KMS-11 (cell line): ENCODE measurements at regions not wholly inside any gene's neighbourhood (a gene's known extent, or its start where the extent isn't known, plus 50 kb on each side); places are given as distances from the start of the nearest gene placed in this dataset.

Experiments
- H2AFZ ChIP-seq: fragments of 200-600 bp; sonication (generic); 2 replicates; pipeline ENCODE4 v1.6.1; 2016; ENCODE audit warnings: antibody characterized with exemption, mixed run types, low read depth
- H3K27ac ChIP-seq: fragments of 200-600 bp; sonication (generic); 2 replicates; pipeline ENCODE4 v1.6.1; 2016; ENCODE audit warnings: mild to moderate bottlenecking, mixed run types
- H3K27me3 ChIP-seq: fragments of 200-600 bp; sonication (generic); 2 replicates; pipeline ENCODE4 v1.6.1; 2017; ENCODE audit warnings: mild to moderate bottlenecking, low read depth, mixed run types, moderate library complexity; ENCODE audit not compliant: insufficient read depth
- H3K36me3 ChIP-seq: fragments of 200-600 bp; sonication (generic); 2 replicates; pipeline ENCODE4 v1.6.1; 2017; ENCODE audit warnings: mild to moderate bottlenecking, mixed run types; ENCODE audit not compliant: insufficient read depth
- H3K4me1 ChIP-seq: fragments of 200-600 bp; sonication (generic); 2 replicates; pipeline ENCODE4 v1.6.1; 2016; ENCODE audit warnings: mild to moderate bottlenecking, low read depth, mixed run types; ENCODE audit not compliant: poor library complexity, severe bottlenecking
- H3K4me2 ChIP-seq: fragments of 200-600 bp; sonication (generic); 2 replicates; pipeline ENCODE4 v1.7.0; 2016; ENCODE audit warnings: mild to moderate bottlenecking, mixed run types
- H3K4me3 ChIP-seq: fragments of 200-600 bp; sonication (generic); IDR thresholded peaks from 2 replicates; pipeline ENCODE4 v1.6.1; 2017; ENCODE audit warnings: low read depth, low read length, mixed read lengths; ENCODE audit not compliant: insufficient read depth
- H3K79me2 ChIP-seq: fragments of 200-600 bp; sonication (generic); 2 replicates; pipeline ENCODE4 v1.6.1; 2016; ENCODE audit warnings: low read depth, mixed run types; ENCODE audit not compliant: insufficient read depth
- H3K9ac ChIP-seq: fragments of 200-600 bp; sonication (generic); 2 replicates; pipeline ENCODE4 v1.6.1; 2016; ENCODE audit warnings: mild to moderate bottlenecking, mixed run types
- H4K20me1 ChIP-seq: fragments of 200-600 bp; sonication (generic); 2 replicates; pipeline ENCODE4 v1.6.1; 2016; ENCODE audit warnings: mild to moderate bottlenecking, mixed run types; ENCODE audit not compliant: insufficient read depth
- TF ChIP-seq, protein P1 (sequence below): fragments of 200-600 bp; sonication (generic); conservative IDR thresholded peaks from 2 replicates; pipeline ENCODE4 v1.6.1; 2017; ENCODE audit warnings: low read depth, mild to moderate bottlenecking, antibody characterized with exemption, low read length, moderate library complexity, mixed read lengths

DNA sequence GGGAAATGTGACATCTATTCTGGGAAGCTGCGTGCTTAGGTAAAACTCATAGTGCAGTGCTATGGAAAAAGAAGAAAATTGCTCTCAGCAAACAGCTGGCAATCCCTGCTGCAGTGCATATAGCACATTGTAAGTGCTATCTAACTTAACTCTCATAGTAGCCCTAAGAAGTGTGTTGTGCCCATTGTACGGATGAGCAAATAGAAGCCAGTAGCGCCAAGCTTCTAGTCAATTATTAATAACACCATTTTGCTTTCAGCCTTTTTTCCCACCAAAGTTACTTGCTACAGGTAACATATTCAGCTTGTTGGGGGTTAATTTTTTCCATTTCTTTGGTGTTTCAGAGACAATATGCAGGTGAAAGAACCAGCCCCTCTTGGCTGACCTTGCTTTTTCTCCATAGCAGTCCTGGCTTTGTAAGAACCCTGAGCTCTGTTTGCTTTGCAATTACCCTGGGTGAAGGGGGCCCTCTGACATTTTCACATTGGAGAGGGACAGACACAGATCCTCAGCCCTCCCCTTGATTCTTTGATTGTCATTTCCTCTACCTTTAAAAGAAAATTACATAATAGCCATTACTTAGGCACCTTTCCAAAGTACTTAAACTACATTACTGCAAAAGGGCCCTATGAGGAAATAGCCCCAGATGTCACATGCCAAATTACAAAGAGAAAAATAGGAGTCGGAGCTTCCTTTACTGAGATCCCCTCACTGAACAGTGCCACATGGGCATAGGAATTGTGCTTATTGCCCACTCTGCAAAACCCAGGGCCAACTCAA, 576.2 kb upstream of the TBX3 start:
- Histone ChIP-seq H3K79me2 (no peaks in the 10 kb centered on the region), H4K20me1 (no peaks in the 10 kb centered on the region), H3K36me3 (no peaks in the 10 kb centered on the region), H3K27me3 (no peaks in the 10 kb centered on the region), H3K27ac (no peak overlapping the region), H3K4me3 (no peak overlapping the region), H3K4me1 (no peaks in the 10 kb centered on the region), H2AFZ (no peak overlapping the region), H3K4me2 (no peak overlapping the region), H3K9ac (no peak overlapping the region)
- TF ChIP-seq, protein P1, sequence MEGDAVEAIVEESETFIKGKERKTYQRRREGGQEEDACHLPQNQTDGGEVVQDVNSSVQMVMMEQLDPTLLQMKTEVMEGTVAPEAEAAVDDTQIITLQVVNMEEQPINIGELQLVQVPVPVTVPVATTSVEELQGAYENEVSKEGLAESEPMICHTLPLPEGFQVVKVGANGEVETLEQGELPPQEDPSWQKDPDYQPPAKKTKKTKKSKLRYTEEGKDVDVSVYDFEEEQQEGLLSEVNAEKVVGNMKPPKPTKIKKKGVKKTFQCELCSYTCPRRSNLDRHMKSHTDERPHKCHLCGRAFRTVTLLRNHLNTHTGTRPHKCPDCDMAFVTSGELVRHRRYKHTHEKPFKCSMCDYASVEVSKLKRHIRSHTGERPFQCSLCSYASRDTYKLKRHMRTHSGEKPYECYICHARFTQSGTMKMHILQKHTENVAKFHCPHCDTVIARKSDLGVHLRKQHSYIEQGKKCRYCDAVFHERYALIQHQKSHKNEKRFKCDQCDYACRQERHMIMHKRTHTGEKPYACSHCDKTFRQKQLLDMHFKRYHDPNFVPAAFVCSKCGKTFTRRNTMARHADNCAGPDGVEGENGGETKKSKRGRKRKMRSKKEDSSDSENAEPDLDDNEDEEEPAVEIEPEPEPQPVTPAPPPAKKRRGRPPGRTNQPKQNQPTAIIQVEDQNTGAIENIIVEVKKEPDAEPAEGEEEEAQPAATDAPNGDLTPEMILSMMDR: no peak

DNA sequence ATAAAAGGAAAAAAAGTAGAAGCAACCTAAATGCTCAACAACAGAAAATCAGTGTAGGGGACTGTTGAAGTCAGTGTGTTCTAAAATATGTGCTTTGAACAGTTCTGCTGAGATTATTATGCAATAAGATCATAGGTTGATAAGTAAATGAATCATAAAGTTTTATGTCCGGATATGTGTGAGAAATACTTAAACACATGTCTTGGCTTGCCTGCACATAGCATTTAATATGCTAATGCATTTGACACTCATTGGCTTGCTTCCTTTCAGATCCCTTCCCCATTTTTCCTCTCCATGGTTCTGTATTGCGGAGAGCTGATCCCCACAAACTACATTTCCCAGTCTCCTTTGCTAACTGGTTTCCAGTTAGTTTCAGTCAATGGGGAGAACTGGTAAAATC, 573.8 kb upstream of the TBX3 start:
- Histone ChIP-seq H3K4me3 (no peak overlapping the region), H3K4me2 (no peak overlapping the region), H3K27ac (no peak overlapping the region), H2AFZ (no peak overlapping the region), H3K9ac (no peak overlapping the region), H3K4me1 (no peaks in the 10 kb centered on the region), H3K79me2 (no peaks in the 10 kb centered on the region), H3K36me3 (no peaks in the 10 kb centered on the region), H4K20me1 (no peaks in the 10 kb centered on the region), H3K27me3 (no peaks in the 10 kb centered on the region)
- TF ChIP-seq, protein P1: no peak

DNA sequence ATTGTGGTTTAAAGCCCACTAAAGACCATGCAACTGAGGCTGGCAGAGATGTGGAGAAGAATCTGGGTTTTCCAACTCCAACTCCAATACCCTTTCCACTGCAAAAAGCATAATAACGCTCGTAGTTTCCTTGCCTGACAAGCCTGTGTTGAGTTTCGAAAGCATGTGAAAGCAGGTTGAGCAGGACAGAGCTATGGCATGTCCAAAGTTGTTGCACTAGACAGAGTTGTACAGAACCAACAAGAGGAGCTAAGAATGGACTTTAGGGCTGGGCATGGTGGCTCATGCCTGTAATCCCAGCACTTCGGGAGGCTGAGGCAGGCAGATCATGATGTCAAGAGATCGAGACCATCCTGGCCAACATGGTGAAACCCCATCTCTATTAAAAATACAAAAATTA, 572.0 kb upstream of the TBX3 start:
- no peak overlapping the region for H3K27ac ChIP-seq
- no peak overlapping the region for H3K4me3 ChIP-seq
- no peaks in the 10 kb centered on the region for H3K4me1 ChIP-seq
- no peaks in the 10 kb centered on the region for H3K27me3 ChIP-seq
- H3K36me3 ChIP-seq: no peaks in the 10 kb centered on the region
- no peaks in the 10 kb centered on the region for H4K20me1 ChIP-seq
- H3K9ac ChIP-seq: no peak overlapping the region
- no peak overlapping the region for H2AFZ ChIP-seq
- TF ChIP-seq, protein P1: no peak
- H3K4me2 ChIP-seq: no peak overlapping the region
- H3K79me2 ChIP-seq: no peaks in the 10 kb centered on the region

GRCh38 chr12:115255257-115255656, 571.3 kb upstream of the TBX3 start:
- no peak overlapping the region for H3K27ac ChIP-seq
- no peaks in the 10 kb centered on the region for H3K36me3 ChIP-seq
- no peaks in the 10 kb centered on the region for H3K27me3 ChIP-seq
- no peaks in the 10 kb centered on the region for H3K79me2 ChIP-seq
- no peaks in the 10 kb centered on the region for H3K4me1 ChIP-seq
- no peak overlapping the region for H3K9ac ChIP-seq
- no peaks in the 10 kb centered on the region for H4K20me1 ChIP-seq
- TF ChIP-seq, protein P1: no peak
- H3K4me2 ChIP-seq: no peak overlapping the region
- no peak overlapping the region for H3K4me3 ChIP-seq
- no peak overlapping the region for H2AFZ ChIP-seq
